ENCODE measurements at regions not wholly inside any gene's neighbourhood (a gene's known extent, or its start where the extent isn't known, plus 50 kb on each side); places are given as distances from the start of the nearest gene placed in this dataset.
"Not testable (repeated sequence)": the region's sequence is repeated elsewhere in the genome, so short reads cannot be mapped to it uniquely, and the experiment has no call there.

DNA sequence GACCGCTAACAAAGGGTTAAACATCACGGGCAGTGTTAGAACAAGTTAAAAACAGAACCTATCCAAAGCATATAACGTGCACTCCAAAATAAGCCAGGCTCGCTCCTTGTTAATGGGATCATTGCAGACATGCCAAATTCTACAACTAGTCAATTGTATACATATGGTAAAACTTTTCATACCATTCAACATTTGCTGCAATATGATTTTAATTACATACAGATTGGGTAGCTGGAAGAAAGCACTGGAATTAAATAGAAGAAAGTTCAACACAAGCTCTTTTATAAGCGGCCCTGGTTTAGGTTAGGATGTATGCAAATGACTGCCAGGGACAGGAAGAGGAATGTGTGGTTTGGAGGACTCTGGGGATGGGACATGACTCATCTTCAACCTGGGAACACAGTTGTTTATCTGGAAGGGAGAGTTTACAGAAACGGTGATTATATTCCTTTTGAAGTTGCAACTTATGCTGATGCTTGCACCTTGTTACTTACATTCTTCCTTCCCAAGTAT lies 62.5 kb upstream of the TIAM2 start:
- Histone ChIP-seq H3K36me3 (ENCODE audit: control insufficient read depth, insufficient read depth, low read length) (no peaks in the 10 kb centered on the region), H3K4me1 (ENCODE audit: control insufficient read depth, insufficient read depth, low read length, poor library complexity, severe bottlenecking) (no peaks in the 10 kb centered on the region), H3K27ac (ENCODE audit: insufficient read depth, low read length, poor library complexity, severe bottlenecking) (no peak overlapping the region), H3K4me3 (ENCODE audit: insufficient read depth, low read depth, low read length, poor library complexity, severe bottlenecking) (no peak overlapping the region), H3K27me3 (replicated peaks; ENCODE audit: control insufficient read depth, insufficient read depth, low read length, poor library complexity, severe bottlenecking) (no peaks in the 10 kb centered on the region), H3K9me3 (ENCODE audit: control insufficient read depth, low read length) (no peaks in the 10 kb centered on the region)
- no peak for DNase-seq

DNA sequence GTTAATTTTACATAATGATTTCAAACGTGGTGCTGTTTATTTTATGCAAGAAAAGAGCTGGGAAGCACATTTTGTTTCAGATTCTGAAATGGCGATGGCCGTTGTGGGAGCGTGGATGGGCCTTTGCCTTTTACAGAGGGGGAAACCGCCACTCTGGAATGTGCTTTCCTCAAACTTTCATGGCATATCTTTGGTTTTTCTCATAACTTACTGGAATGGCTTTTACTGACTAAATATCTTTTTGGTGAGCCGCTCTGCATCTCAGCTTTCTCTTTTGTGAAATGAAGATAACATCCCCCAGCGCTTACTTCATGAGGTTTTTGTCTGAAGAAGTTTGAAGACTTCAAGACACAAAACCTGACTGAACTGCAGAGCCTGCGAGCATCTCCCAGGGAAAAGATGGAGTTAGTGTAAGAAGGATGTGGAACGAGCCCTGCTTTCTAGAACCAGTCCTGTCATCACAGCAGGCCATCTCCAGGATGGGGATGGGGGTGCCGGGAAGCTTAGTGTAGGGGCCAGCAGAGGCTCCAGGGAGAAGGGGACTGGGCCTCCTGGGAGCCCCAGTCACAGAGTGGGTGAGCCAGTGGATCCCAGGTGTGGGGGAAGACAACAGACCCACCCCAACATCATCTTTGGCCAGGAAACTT lies 61.8 kb upstream of the TIAM2 start:
- H3K4me3 ChIP-seq (ENCODE audit: insufficient read depth, low read depth, low read length, poor library complexity, severe bottlenecking): no peak overlapping the region
- H3K27me3 ChIP-seq (replicated peaks; ENCODE audit: control insufficient read depth, insufficient read depth, low read length, poor library complexity, severe bottlenecking): no peaks in the 10 kb centered on the region
- no peak for DNase-seq
- H3K9me3 ChIP-seq (ENCODE audit: control insufficient read depth, low read length): no peaks in the 10 kb centered on the region
- H3K4me1 ChIP-seq (ENCODE audit: control insufficient read depth, insufficient read depth, low read length, poor library complexity, severe bottlenecking): no peaks in the 10 kb centered on the region
- no peak overlapping the region for H3K27ac ChIP-seq (ENCODE audit: insufficient read depth, low read length, poor library complexity, severe bottlenecking)
- H3K36me3 ChIP-seq (ENCODE audit: control insufficient read depth, insufficient read depth, low read length): no peaks in the 10 kb centered on the region

- DNase-seq: no peak
- no peaks in the 10 kb centered on the region for H3K4me1 ChIP-seq (ENCODE audit: control insufficient read depth, insufficient read depth, low read length, poor library complexity, severe bottlenecking)
- H3K27me3 ChIP-seq (replicated peaks; ENCODE audit: control insufficient read depth, insufficient read depth, low read length, poor library complexity, severe bottlenecking): no peaks in the 10 kb centered on the region
- H3K27ac ChIP-seq (ENCODE audit: insufficient read depth, low read length, poor library complexity, severe bottlenecking): no peak overlapping the region
- no peaks in the 10 kb centered on the region for H3K36me3 ChIP-seq (ENCODE audit: control insufficient read depth, insufficient read depth, low read length)
- no peaks in the 10 kb centered on the region for H3K9me3 ChIP-seq (ENCODE audit: control insufficient read depth, low read length)
- no peak overlapping the region for H3K4me3 ChIP-seq (ENCODE audit: insufficient read depth, low read depth, low read length, poor library complexity, severe bottlenecking)
Measured at GRCh38 chr6:154937306-154938220, 57.6 kb upstream of the TIAM2 start.

DNA sequence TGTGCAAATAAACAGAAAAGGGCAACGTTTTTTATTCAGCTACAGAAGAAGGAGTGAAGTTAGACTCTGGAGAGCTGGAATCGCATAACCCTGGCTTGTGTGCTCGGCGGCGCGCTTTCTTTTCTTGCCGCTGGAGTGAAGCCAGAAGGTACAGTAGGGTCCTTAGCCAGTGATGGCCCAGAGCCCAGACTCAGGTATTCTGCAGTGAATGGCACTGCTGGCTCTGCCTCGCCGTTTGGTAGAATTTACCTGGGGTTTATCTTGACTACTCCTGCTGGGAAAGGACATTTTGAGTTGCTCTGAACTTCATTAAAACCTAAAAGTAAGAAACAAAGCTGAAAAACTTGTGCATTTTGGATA lies 56.9 kb upstream of the TIAM2 start:
- no peaks in the 10 kb centered on the region for H3K4me1 ChIP-seq (ENCODE audit: control insufficient read depth, insufficient read depth, low read length, poor library complexity, severe bottlenecking)
- no peak overlapping the region for H3K27ac ChIP-seq (ENCODE audit: insufficient read depth, low read length, poor library complexity, severe bottlenecking)
- H3K4me3 ChIP-seq (ENCODE audit: insufficient read depth, low read depth, low read length, poor library complexity, severe bottlenecking): no peak overlapping the region
- H3K27me3 ChIP-seq (replicated peaks; ENCODE audit: control insufficient read depth, insufficient read depth, low read length, poor library complexity, severe bottlenecking): no peaks in the 10 kb centered on the region
- H3K36me3 ChIP-seq (ENCODE audit: control insufficient read depth, insufficient read depth, low read length): no peaks in the 10 kb centered on the region
- H3K9me3 ChIP-seq (ENCODE audit: control insufficient read depth, low read length): no peaks in the 10 kb centered on the region
- no peak for DNase-seq

GRCh38 chr6:154938727-154939285 lies 56.3 kb upstream of the TIAM2 start:
- H3K9me3 ChIP-seq (ENCODE audit: control insufficient read depth, low read length); H3K4me1 ChIP-seq (ENCODE audit: control insufficient read depth, insufficient read depth, low read length, poor library complexity, severe bottlenecking); H3K27me3 ChIP-seq (replicated peaks; ENCODE audit: control insufficient read depth, insufficient read depth, low read length, poor library complexity, severe bottlenecking); H3K4me3 ChIP-seq (ENCODE audit: insufficient read depth, low read depth, low read length, poor library complexity, severe bottlenecking); DNase-seq; H3K36me3 ChIP-seq (ENCODE audit: control insufficient read depth, insufficient read depth, low read length); H3K27ac ChIP-seq (ENCODE audit: insufficient read depth, low read length, poor library complexity, severe bottlenecking): not testable (repeated sequence)

- no peaks in the 10 kb centered on the region for H3K36me3 ChIP-seq (ENCODE audit: control insufficient read depth, insufficient read depth, low read length)
- DNase-seq: no peak
- no peaks in the 10 kb centered on the region for H3K27me3 ChIP-seq (replicated peaks; ENCODE audit: control insufficient read depth, insufficient read depth, low read length, poor library complexity, severe bottlenecking)
- H3K27ac ChIP-seq (ENCODE audit: insufficient read depth, low read length, poor library complexity, severe bottlenecking): no peak overlapping the region
- no peaks in the 10 kb centered on the region for H3K9me3 ChIP-seq (ENCODE audit: control insufficient read depth, low read length)
- no peaks in the 10 kb centered on the region for H3K4me1 ChIP-seq (ENCODE audit: control insufficient read depth, insufficient read depth, low read length, poor library complexity, severe bottlenecking)
- no peak overlapping the region for H3K4me3 ChIP-seq (ENCODE audit: insufficient read depth, low read depth, low read length, poor library complexity, severe bottlenecking)
Measured at GRCh38 chr6:154942770-154943169, 52.3 kb upstream of the TIAM2 start.

- Histone ChIP-seq H3K27ac (ENCODE audit: insufficient read depth, low read length, poor library complexity, severe bottlenecking) (no peak overlapping the region), H3K4me1 (ENCODE audit: control insufficient read depth, insufficient read depth, low read length, poor library complexity, severe bottlenecking) (no peaks in the 10 kb centered on the region)
- no peak for DNase-seq
Measured at GRCh38 chr6:154945271-154945890, 49.7 kb upstream of the TIAM2 start.

More at GRCh38 chr6:154945271-154945890, 49.7 kb upstream of the TIAM2 start:
- H3K27me3 ChIP-seq (replicated peaks; ENCODE audit: control insufficient read depth, insufficient read depth, low read length, poor library complexity, severe bottlenecking): no peaks in the 10 kb centered on the region
- no peaks in the 10 kb centered on the region for H3K9me3 ChIP-seq (ENCODE audit: control insufficient read depth, low read length)
- no peak overlapping the region for H3K4me3 ChIP-seq (ENCODE audit: insufficient read depth, low read depth, low read length, poor library complexity, severe bottlenecking)
- H3K36me3 ChIP-seq (ENCODE audit: control insufficient read depth, insufficient read depth, low read length): no peaks in the 10 kb centered on the region
